DMS 273 (cell line): ENCODE measurements at regions not wholly inside any gene's neighbourhood (a gene's known extent, or its start where the extent isn't known, plus 50 kb on each side); places are given as distances from the start of the nearest gene placed in this dataset.
"Not testable (repeated sequence)": the region's sequence is repeated elsewhere in the genome, so short reads cannot be mapped to it uniquely, and the experiment has no call there.

Experiments
- DNase-seq: peaks from one replicate; lab custom pipeline; 2025; ENCODE audit not compliant: unreplicated experiment; lab: John Stamatoyannopoulos, UW

DNA sequence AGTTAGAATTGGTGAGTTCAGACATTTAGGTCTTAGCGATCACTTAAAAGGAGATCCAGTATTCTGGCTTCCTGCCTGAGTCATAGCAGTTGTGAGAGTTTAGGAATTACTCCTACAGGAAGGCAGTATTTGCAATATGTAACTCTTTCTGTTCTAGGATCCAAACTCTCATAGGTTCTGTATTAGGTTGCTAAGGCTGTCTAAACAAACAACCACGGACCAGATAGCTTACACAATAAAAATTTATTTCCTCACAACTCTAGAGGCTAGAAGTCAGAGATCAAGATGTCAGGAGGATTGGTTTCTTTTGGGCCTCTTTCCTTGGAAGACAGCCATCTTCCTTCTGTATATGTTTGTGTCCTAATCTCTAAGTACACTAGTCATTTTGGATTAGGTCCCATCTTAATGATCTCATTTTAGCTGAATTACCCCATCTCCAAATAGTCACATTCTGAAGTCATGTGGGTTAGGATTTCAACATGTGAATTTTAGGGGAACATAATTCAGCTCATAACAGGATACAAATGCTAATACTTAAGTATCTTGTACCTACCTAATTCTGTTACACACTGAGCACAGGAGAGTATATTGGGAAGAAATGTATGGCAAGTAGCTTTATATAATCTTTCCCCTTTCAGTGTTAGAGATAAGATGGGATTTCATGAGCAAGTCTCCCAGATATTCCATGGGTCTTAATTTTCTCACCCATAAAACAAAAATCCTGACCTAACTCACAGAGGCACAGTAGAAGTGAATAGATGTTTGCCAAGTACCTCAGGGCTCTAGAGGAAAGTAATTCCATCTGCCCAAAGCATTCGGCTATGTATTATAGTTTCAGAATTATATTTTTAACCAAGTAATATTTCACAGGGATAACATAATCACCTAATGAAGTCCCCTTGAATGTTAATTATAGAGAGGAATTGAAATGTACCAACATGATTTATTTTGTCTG lies 144.4 kb downstream of the PTBP2 start:
- DNase-seq, result peak; percentile 21

DNA sequence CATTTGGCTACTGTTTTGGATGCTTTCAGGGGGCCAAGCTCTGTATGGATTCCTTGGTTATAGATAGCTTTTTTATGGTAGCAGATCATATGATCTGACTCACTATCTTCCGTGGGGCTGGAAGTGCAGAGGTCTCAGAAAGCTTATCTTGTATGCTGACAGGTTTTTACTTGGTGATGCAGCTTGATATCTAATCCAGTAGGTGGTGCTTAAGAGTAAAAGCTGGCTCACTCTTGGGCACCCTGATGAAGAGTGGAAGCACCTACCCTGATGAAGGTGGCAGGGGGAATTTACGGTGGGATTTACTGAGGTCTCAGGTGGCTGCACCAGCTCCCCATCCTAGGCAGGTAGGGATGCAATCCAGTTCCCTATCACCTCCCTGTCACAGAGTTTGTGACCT lies 151.2 kb downstream of the PTBP2 start:
- no peak for DNase-seq

DNA sequence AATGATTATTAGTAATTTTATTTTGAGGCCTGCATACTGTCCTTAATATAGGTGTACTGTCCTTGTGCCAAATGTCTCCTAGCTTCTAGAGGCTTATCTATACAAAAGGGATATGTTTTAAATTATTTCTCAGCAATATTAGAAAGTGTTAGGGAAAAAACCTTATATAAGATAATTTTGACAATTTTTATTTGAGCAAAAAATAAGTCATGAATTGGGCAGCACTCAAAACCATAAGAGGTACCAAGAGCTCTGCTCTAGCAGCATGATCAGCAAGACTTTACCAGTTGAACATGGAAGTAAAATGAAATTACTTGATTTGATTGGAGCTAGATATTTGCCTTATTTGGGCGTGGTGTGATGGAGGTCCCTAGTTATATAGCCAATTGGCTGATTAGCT lies 157.1 kb downstream of the PTBP2 start:
- DNase-seq, result no peak

DNA sequence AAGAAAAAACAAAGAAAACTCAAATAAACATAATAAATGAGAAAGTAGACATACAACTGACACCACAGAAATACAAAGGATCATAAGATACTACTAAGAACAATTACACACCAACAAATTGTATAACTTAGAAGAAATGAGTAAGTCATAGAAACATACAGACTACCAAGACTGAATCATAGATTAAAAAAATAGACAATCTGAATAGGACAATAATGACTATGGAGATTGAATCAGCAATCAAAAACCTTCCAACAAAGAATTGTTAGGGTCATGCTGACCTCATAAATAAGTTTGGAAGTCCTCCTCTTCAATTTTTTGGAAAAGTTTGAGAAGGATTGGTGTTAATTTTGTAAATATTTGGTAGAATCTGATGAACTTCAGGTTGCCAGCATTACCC lies 159.0 kb downstream of the PTBP2 start:
- DNase-seq, result no peak

DNA sequence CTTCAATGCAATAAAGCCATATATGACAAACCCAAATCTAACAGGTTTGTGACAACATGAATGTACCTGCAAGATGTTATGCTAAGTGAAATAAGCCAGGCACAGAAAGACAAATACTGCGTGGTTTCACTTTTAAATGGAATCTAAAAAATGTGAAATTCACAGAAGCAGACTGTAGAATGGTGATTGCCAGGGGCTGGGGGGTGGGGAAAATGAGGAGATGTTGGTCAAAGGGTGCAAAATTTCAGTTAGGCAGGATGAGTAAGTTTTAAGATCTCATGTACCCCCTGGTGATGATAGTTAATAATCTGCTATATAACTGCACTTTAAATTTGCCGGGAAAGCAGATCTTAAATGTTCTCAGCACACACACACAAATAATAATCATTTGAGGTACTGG lies 160.5 kb downstream of the PTBP2 start:
- DNase-seq, result no peak

DNA sequence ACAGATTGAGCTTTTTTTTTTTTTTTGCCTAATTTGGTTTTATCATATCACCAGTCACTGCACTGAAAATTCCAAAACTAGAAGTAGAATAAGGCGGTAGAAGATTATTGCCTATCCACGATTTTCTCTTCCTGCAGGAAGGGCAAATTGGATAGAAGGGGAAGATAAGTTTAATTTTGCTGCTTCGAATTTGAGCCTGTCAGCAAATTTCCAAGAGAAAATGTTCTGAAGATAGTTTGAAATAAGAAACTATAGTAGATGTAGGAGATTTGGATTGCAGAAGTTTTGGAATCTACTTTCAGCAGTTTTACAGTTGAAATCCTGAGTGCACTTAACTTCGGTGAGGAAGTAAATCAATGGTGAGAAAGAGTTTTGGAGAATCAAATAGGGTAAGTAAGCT lies 164.9 kb downstream of the PTBP2 start:
- no peak for DNase-seq

DNA sequence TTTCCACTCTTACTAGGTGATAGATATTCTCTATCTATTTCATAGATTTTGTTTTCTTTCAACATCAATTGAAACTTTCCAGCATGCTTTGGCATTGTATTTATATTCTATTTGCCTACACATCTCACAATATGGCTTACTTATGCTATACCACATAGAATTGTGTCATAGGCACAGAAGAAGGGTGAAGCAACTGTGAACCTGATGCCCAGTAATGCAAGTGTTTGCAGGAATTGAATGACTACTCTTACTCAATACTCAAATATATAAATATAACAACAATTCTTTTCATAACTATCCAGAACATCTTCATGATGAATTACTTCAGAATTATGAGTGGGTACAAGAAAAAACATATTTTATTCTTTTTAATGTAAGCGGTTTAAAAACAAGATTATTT lies 165.9 kb downstream of the PTBP2 start:
- DNase-seq, result no peak

DNA sequence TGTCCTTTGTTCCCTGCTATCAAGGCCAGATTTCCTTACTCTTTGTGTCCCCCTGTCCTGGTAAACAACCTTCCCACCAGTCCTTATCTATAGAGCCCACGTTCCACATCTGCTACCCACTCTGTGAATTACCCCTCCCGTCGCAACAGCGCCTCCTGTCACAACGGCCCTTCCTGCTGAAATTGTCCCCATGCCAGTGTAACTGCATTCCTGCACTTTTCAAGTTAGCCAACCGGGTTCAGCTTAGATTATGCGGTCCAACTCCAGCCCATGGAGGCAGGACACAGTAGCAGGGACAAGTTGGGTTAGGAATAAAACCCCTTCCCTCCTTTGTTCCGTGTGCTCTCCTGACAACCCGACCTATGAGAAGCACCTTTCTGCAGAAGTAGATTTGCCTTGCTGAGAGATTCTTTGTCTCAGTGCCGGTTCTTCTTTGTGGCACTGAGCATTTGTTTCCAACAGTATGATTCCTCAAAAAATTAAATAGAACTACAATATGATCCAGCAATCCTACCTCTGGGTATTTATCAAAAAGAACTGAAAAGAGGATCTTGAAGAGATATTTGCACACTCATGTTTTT lies 180.3 kb downstream of the PTBP2 start:
- DNase-seq, result no peak

DNA sequence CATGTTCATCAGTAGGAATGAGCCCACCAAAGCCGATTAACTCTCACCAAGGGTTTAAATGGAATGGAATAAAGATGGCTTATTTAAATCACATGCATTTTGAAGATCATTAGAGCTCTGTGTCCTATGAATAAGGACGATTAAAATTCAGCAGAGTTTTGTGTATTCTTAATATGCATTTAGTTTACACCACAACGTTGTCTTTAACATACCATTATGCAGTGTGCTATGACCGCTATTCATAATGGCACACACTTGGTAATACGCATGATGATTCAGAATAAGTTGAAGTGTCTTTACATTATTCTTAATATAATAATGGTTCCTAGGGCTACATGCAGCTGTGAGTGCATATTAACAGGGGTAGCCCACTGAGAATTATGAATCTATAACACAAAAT lies 190.7 kb downstream of the PTBP2 start:
- no peak for DNase-seq

DNA sequence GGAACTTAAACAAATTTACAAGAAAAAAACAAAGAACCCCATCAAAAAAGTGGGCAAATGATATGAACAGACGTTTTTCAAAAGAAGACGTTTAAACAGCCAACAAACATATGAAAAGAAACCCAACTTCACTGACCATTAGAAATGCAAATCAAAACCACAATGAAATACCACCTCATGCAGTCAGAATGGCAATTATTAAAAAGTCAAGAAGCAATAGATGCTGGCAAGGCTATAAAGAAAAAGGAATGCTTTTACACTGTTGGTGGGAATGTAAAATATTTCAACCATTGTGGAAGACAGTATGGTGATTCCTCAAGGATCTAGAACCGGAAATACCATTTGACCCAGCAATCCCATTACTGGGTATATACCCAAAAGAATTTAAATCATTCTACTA lies 194.1 kb downstream of the PTBP2 start:
- DNase-seq, result not testable (repeated sequence)

DNA sequence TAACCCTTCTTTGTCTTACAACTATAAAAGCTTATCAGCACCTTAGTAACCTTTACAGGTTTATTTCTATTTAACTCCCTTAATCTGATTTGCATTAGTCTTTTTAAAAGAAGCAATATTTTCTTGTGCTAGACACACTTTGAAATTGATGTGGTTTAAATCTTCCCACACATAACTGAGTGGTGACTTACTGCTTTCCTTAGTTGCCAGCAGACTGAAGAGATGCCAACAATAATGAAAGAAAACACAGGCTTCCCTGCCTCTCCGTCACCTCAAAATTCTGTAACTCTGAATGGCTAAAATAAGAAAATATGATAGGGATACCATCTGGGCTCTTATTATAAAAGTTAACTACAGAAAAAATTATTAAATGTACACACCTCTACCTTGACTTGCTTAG lies 196.8 kb downstream of the PTBP2 start:
- DNase-seq, result no peak

DNA sequence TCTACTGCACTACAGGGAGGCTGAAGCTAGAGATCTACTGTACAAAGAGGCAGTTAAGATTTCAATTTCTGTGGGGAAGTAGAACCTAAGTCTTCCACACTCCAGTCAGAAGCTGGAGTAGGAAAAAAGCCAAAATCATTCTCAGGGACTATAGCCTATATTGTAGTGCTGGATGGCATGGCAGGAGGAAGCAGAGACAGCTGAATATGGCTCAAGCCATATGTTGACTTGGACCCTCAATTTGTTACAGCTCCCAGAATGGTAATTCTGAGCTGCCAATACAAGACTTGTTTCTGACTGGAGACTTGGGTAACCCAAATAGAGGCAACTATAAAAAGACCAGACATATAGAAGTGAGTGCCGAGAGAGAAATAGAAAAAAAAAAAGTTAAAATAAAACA lies 200.6 kb downstream of the PTBP2 start:
- no peak for DNase-seq

DNA sequence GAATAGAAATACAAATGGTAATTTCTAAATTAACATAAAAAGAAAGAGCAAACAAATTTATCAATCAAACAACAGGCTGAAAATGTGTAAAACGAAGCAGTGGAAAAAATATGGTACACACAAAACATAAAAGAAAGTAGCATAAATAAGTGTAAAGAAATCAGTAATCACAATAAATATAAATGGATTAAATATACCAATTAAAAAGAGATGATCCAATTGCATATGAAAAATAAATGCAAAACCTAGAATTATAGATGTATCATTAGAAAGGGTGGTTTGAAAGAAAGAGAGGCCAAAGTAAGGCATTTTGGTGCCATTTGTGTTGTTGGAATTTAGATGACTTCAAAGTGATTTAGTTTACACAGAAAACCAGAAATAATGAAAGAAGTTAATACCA lies 202.2 kb downstream of the PTBP2 start:
- no peak for DNase-seq

DNA sequence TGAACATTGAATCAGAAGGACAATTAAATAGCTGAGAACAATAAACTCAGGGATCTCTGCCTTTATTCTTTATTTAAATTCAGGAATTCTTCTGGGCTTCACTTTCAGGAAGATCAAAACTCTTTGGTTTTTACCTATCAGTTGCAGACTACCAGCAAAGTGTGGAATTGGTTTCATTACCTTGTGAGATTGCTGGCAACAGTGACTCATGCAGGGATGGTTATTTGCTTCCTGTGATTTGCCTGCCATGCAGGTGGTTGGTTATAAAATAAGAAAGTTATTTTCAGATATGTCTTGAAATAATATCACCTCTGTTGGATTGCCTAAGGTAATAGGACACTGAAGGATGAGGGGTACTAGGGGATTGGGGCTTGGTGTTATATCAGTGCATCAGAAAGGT lies 204.6 kb downstream of the PTBP2 start:
- DNase-seq, result no peak

DNA sequence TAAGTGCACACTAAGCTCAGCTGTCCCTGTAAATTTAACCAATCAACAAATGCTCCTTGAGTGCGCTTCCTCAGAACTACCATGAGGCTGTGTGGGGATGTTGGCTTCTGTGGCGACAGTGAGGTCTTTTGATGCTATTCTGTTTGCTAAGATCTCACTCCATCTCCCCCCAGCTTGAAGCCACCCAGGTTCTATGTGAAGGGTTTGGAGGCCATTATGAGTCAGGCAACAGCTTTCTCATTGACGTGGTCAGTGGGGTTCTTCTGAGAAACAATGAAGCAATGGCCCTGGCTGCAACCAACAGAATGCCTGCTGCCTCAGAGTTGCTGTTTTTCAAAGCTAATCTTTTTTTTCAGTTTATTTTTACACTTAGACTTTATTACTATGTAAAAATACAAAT lies 205.5 kb downstream of the PTBP2 start:
- DNase-seq, result no peak

DNA sequence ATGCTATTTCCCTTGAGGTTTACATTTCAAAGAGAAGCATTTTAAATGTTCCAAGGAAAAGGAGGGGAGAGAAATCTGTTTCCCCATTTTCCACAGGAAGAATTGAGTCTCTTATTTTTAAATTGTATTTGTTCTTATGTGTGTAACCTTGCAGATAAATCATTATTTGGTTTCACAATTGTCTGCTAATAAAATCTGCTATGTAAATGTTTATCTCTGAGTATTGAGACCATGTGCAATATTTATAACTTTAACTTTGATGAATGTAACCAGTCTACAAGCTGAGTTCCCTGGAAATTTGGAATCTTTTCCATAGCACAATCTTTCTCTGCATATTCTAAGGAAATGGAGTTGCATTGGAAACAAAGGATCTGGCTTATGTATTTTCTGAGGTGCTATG lies 209.6 kb downstream of the PTBP2 start:
- no peak for DNase-seq

DNA sequence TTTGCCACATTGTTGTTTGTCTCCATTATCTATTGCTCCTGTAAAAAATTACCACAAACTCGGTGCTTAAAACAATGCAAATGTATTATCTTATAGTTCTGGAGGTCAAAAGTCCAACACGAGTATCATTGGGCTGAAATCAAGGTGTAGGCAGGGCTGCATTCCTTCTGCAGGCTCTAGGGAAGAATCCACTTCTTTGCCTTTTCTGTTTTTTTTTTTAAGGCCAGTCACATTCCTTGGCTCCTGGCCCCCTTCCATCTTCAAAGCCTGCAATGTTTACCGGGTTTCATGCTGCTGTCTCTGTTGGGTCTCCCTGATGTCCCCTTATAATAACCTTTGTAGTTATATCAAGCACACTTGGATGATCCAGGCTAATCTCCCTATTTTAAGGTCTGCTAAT lies 212.7 kb downstream of the PTBP2 start:
- no peak for DNase-seq

DNA sequence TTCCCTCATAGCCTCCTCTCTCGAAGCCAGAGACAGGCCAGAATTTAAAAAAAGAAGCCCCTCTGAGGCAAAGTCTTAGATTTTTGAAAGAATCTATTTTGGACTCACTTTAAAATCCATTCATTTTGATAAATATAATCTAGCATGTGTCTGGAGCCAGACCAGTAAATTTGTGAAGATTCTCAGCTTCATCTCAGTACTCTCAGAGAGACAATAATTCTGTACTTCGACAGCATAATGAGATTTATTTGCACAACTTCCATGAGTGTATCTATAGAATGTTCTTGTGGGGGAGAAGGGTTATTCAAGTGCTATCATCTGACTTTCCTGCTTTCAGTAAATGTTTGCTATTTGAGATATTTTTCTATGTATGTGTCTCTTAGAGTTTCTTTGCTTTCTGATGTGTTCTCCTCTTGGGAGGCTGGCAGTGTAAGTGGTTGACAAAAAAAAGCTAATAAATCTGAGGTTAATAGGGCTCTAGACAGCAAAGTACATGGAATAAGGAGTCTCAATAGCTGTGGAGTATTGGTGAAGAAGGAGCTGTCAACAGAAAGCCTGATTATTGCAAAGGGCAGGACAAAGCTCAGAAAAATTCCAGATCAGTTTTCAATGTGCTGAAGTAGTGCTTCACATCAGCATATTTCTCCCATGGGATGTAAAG lies 223.0 kb downstream of the PTBP2 start:
- no peak for DNase-seq

DNA sequence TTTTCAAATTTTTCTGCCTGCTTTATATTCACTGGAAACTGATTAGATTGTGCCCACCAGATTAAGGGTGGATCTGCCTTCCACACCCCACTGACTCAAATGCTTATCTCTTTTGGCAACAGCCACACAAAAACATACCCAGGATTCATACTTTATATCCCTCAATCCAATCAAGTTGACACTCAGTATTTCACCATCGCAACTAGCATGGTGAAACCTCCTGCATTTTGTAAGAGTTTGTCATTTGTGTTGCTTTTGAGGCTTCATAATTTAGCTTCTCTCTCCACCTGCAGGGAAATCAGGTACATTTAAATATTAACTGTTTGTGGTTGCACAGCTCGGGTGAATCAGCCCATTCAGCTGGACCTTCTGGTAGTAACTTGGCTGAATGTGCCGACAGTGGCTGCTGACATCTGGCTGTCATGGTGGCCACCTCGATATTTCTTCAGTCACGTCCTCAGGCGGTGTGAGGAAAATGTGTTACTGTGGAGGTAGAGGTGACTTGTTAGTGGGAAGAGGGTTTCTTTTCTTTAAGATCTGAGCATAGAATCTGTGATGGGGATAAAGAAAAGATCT lies 224.0 kb downstream of the PTBP2 start:
- no peak for DNase-seq

DNA sequence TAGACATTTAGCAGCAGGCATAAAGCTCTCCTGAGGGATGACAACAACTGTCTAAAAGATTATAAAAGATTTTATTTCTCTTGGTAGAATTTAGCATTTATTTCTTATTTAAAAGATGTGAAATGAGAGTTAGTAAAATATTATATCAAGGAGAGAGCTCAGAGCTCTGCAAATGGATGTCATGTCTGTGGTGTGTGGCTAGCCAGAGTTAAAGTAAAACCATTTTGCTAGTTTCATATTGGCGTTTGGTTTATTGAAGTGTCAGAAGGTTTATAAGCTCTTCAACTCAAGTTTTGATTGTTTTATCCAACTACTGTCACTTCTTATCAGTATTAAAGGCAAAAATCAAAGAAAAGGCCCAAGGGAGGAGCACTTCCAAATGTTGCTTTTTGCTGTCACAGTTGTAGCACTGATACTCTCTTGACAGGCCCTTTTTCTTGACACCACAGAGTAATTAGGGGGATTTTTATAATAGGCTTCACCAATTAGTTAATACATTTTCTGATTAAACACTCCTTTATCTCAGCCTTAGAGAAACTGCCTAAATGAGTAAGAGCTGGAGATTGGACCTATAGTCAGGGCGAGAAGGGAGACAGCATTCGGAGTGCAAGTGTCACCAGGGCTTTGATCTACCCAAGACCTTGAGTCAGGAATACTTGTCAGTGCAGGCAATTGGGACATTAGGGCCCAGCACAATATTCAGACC lies 233.9 kb downstream of the PTBP2 start:
- DNase-seq, result no peak

DNA sequence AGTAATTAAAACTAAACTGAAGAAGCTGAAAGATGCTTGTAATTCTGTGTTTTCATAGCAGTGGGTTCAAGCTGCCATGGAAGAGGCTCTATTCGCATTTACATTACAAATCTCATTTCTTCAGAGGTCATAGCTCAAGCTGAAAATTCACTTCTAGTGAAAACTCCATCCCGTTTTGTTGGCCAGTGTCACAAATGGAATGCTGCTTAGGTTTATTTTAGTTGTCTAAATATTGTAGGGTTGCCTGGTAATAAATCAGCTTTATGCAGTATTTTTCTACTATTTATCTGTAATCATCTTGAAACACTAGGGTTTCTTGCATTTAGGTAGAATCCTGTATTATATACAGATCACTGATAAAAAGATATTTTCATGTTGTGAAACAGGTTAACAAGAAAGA lies 240.6 kb downstream of the PTBP2 start:
- DNase-seq, result no peak
